H1 (cell line): ENCODE measurements at regions not wholly inside any gene's neighbourhood (a gene's known extent, or its start where the extent isn't known, plus 50 kb on each side); places are given as distances from the start of the nearest gene placed in this dataset.

Source experiments
- CTCF ChIA-PET: fragments of 300-600 bp; sonication (Branson Sonifier 250); formaldehyde crosslinking; loops from one replicate; lab custom pipeline; 2021; ENCODE audit not compliant: partially characterized antibody; lab: Charles Lee
- POLR2A ChIA-PET: fragments of 300-600 bp; sonication (Branson Sonifier 250); formaldehyde crosslinking; loops from one replicate; lab custom pipeline; 2021; ENCODE audit warnings: inconsistent platforms; ENCODE audit not compliant: partially characterized antibody; lab: Charles Lee
- DNase-seq, 2 experiments: peaks; one replicate each; pipeline versions ENCODE4 v3.0.0 to v3.0.0-alpha.2; 2010 to 2022; ENCODE audit warnings: low spot score in 2 of 2, low read depth in 1 of 2, mixed read lengths in 1 of 2
- FAIRE-seq: peaks from 2 replicates; lab custom pipeline; 2011; peaks lifted over from hg19 to GRCh38; lab: Jason Lieb, UNC
- H2AFZ ChIP-seq: 2 replicates; pipeline ENCODE4 v1.8.1; 2012; ENCODE audit warnings: low read length, inconsistent platforms
- H2AK5ac ChIP-seq: 2 replicates; pipeline ENCODE4 v1.6.1; 2013; ENCODE audit warnings: low read depth, low read length
- H2BK120ac ChIP-seq: replicated peaks from 2 replicates; pipeline ENCODE3; 2013; ENCODE audit warnings: low read depth, low read length, inconsistent platforms
- H2BK12ac ChIP-seq: 2 replicates; pipeline ENCODE4 v1.6.1; 2013; ENCODE audit warnings: low read depth, low read length
- H2BK15ac ChIP-seq: 2 replicates; pipeline ENCODE4 v1.6.1; 2013; ENCODE audit warnings: low read length
- H2BK20ac ChIP-seq: 2 replicates; pipeline ENCODE4 v1.6.1; 2013; ENCODE audit warnings: low read length
- H2BK5ac ChIP-seq: 2 replicates; pipeline ENCODE4 v1.6.1; 2013; ENCODE audit warnings: low read depth, low read length
- H3K14ac ChIP-seq: 2 replicates; pipeline ENCODE4 v1.6.1; 2013; ENCODE audit warnings: inconsistent platforms; ENCODE audit not compliant: insufficient read length
- H3K18ac ChIP-seq: 2 replicates; pipeline ENCODE4 v1.6.1; 2013; ENCODE audit warnings: low read length; ENCODE audit errors: extremely low read depth
- H3K23ac ChIP-seq: 2 replicates; pipeline ENCODE4 v1.6.1; 2013; ENCODE audit warnings: inconsistent platforms; ENCODE audit not compliant: insufficient read length
- H3K23me2 ChIP-seq: 2 replicates; pipeline ENCODE4 v1.6.1; 2013; ENCODE audit warnings: low read depth, low read length
- H3K27ac ChIP-seq: 2 replicates; pipeline ENCODE4 v1.6.1; 2011; ENCODE audit warnings: low read depth, low read length, inconsistent platforms
- H3K27me3 ChIP-seq, 4 experiments: replicated peaks in 1 of 4; 1 replicate in 1 of 4; 2 replicates in 3 of 4; pipeline versions ENCODE4 v1.6.1 to v1.8.1; 2011 to 2013; ENCODE audit warnings: low read length in 3 of 4, mild to moderate bottlenecking in 3 of 4, inconsistent platforms in 2 of 4, mixed read lengths in 2 of 4, moderate library complexity in 1 of 4; ENCODE audit not compliant: control insufficient read depth in 3 of 4, insufficient read depth in 3 of 4; ENCODE audit errors: extremely low read depth in 1 of 4
- H3K36me3 ChIP-seq, 4 experiments: 2 replicates each; pipeline versions ENCODE4 v1.6.1 to v1.8.1; 2011 to 2013; ENCODE audit warnings: mild to moderate bottlenecking in 4 of 4, low read length in 3 of 4, moderate library complexity in 2 of 4, control low read depth in 1 of 4, inconsistent platforms in 1 of 4; ENCODE audit not compliant: insufficient read depth in 4 of 4, control insufficient read depth in 2 of 4
- H3K4ac ChIP-seq: replicated peaks from 2 replicates; pipeline ENCODE3; 2013; ENCODE audit warnings: low read length, low read depth, mixed read lengths, inconsistent platforms; ENCODE audit not compliant: insufficient read length
- H3K4me1 ChIP-seq, 4 experiments: replicated peaks in 1 of 4; 1 replicate in 1 of 4; 2 replicates in 3 of 4; pipeline versions ENCODE4 v1.6.1 to v1.8.1; 2011 to 2013; ENCODE audit warnings: low read length in 3 of 4, inconsistent platforms in 2 of 4, mixed read lengths in 1 of 4; ENCODE audit not compliant: insufficient read depth in 4 of 4, control insufficient read depth in 3 of 4
- H3K4me2 ChIP-seq, 2 experiments: 2 replicates each; pipeline versions ENCODE4 v1.6.1 to v1.8.1; 2011 to 2013; ENCODE audit warnings: low read depth in 2 of 2, low read length in 2 of 2, control low read depth in 1 of 2, inconsistent platforms in 1 of 2, mild to moderate bottlenecking in 1 of 2; ENCODE audit not compliant: insufficient read depth in 1 of 2
- H3K4me3 ChIP-seq, 4 experiments: fragments of 200-600, 300-600 bp in 1 of 4; sonication (generic), shearing (Covaris generic), sonication (Bioruptor Twin) in 1 of 4; 2 replicates each; pipeline versions ENCODE4 v1.5.1 to v1.8.1; 2011 to 2016; ENCODE audit warnings: low read length in 4 of 4, low read depth in 3 of 4, control low read depth in 2 of 4, inconsistent platforms in 2 of 4, mild to moderate bottlenecking in 2 of 4, mixed read lengths in 1 of 4, moderate library complexity in 1 of 4; ENCODE audit not compliant: insufficient read depth in 2 of 4; ENCODE audit errors: extremely low read depth in 1 of 4
- H3K56ac ChIP-seq: replicated peaks from 2 replicates; pipeline ENCODE3; 2013; ENCODE audit warnings: low read depth, mild to moderate bottlenecking, mixed read lengths, low read length, inconsistent platforms; ENCODE audit not compliant: insufficient read length
- H3K79me1 ChIP-seq: 2 replicates; pipeline ENCODE4 v1.6.1; 2013; ENCODE audit warnings: low read depth, low read length, control low read depth
- H3K79me2 ChIP-seq, 2 experiments: 2 replicates each; pipeline versions ENCODE4 v1.6.1 to v1.8.1; 2012 to 2013; ENCODE audit warnings: low read length in 2 of 2, mild to moderate bottlenecking in 2 of 2, inconsistent platforms in 1 of 2; ENCODE audit not compliant: insufficient read depth in 2 of 2, control insufficient read depth in 1 of 2
- H3K9ac ChIP-seq, 4 experiments: replicated peaks in 1 of 4; 1 replicate in 1 of 4; 2 replicates in 3 of 4; pipeline versions ENCODE4 v1.6.1 to v1.8.1; 2011 to 2013; ENCODE audit warnings: low read depth in 3 of 4, low read length in 3 of 4, control low read depth in 2 of 4, mild to moderate bottlenecking in 2 of 4, moderate library complexity in 2 of 4, inconsistent platforms in 1 of 4; ENCODE audit errors: extremely low read depth in 1 of 4
- H3K9me3 ChIP-seq, 2 experiments: 2 replicates each; pipeline versions ENCODE4 v1.6.1 to v1.8.1; 2012 to 2013; ENCODE audit warnings: mild to moderate bottlenecking in 2 of 2, moderate library complexity in 2 of 2, control low read depth in 1 of 2, inconsistent platforms in 1 of 2, low read depth in 1 of 2, low read length in 1 of 2, mixed read lengths in 1 of 2; ENCODE audit not compliant: insufficient read depth in 2 of 2
- H4K20me1 ChIP-seq, 2 experiments: replicated peaks in 1 of 2; 2 replicates each; pipeline versions ENCODE3 to v1.8.1; 2011 to 2013; ENCODE audit warnings: inconsistent platforms in 2 of 2, low read length in 2 of 2, mild to moderate bottlenecking in 1 of 2; ENCODE audit not compliant: insufficient read depth in 2 of 2, control insufficient read depth in 1 of 2
- H4K5ac ChIP-seq: 2 replicates; pipeline ENCODE4 v1.6.1; 2013; ENCODE audit warnings: low read length, low read depth, mixed read lengths, inconsistent platforms; ENCODE audit not compliant: insufficient read length
- H4K8ac ChIP-seq: 2 replicates; pipeline ENCODE4 v1.8.0; 2013; ENCODE audit warnings: mild to moderate bottlenecking, moderate library complexity, low read length, inconsistent platforms; ENCODE audit not compliant: insufficient read depth; ENCODE audit errors: extremely low read depth
- H4K91ac ChIP-seq: replicated peaks from 2 replicates; pipeline ENCODE3; 2013; ENCODE audit warnings: low read length, mixed read lengths, inconsistent platforms; ENCODE audit not compliant: insufficient read length
- FOSL1 ChIP-seq: IDR thresholded peaks from 2 replicates; pipeline ENCODE4 v1.6.1; 2011; ENCODE audit warnings: mild to moderate bottlenecking, low read depth, low read length, moderate library complexity; ENCODE audit not compliant: insufficient read depth
- GABPA ChIP-seq: IDR thresholded peaks from 2 replicates; pipeline ENCODE4 v1.6.1; 2011; ENCODE audit warnings: mild to moderate bottlenecking, low read length, moderate library complexity, borderline replicate concordance; ENCODE audit not compliant: insufficient read depth
- GTF2F1 ChIP-seq: IDR thresholded peaks from 2 replicates; pipeline ENCODE4 v1.6.1; 2012; ENCODE audit warnings: low read depth, low read length, improper control_type of control experiment, borderline replicate concordance
- MAFK ChIP-seq: IDR thresholded peaks from 2 replicates; pipeline ENCODE4 v1.6.1; 2012; ENCODE audit warnings: low read depth, mild to moderate bottlenecking, improper control_type of control experiment, low read length
- SP2 ChIP-seq: IDR thresholded peaks from 2 replicates; pipeline ENCODE4 v1.6.1; 2012; ENCODE audit warnings: mild to moderate bottlenecking, low read length, inconsistent platforms
- SRF ChIP-seq: IDR thresholded peaks from 2 replicates; pipeline ENCODE4 v1.6.1; 2011; ENCODE audit warnings: mild to moderate bottlenecking, low read depth, low read length, moderate library complexity
- TBP ChIP-seq: IDR thresholded peaks from 2 replicates; pipeline ENCODE4 v1.6.1; 2011; ENCODE audit warnings: low read depth, low read length, improper control_type of control experiment
- WGBS, 2 experiments: shearing (Covaris generic) in 1 of 2; methylation state at CpG; one replicate each; pipeline versions ENCODE4 v1.1.6 to v1.1.7; 2013 to 2015; ENCODE audit warnings: low lambda C conversion rate in 2 of 2, mixed read lengths in 2 of 2, inconsistent platforms in 1 of 2, low coverage in 1 of 2, missing lambda C conversion rate in 1 of 2; ENCODE audit not compliant: insufficient replicate concordance in 2 of 2, insufficient coverage in 1 of 2, insufficient read length in 1 of 2; ENCODE audit errors: extremely low coverage in 1 of 2, missing lambda C conversion rate in 1 of 2; 5-methylcytosine and 5-hydroxymethylcytosine counted together
- TF ChIP-seq, protein P1 (sequence below): IDR thresholded peaks from 2 replicates; pipeline ENCODE4 v1.6.1; 2012; ENCODE audit warnings: low read length, inconsistent platforms
- TF ChIP-seq, protein P2 (sequence below), 3 experiments: IDR thresholded peaks; 1 replicate in 2 of 3; 2 replicates in 1 of 3; pipeline versions ENCODE4 v1.5.1 to v1.6.1; 2011; ENCODE audit warnings: low read length in 3 of 3, mild to moderate bottlenecking in 3 of 3, inconsistent platforms in 2 of 3, low read depth in 1 of 3, moderate library complexity in 1 of 3; ENCODE audit not compliant: insufficient read depth in 1 of 3; ENCODE audit errors: control extremely low read depth in 1 of 3

DNA sequence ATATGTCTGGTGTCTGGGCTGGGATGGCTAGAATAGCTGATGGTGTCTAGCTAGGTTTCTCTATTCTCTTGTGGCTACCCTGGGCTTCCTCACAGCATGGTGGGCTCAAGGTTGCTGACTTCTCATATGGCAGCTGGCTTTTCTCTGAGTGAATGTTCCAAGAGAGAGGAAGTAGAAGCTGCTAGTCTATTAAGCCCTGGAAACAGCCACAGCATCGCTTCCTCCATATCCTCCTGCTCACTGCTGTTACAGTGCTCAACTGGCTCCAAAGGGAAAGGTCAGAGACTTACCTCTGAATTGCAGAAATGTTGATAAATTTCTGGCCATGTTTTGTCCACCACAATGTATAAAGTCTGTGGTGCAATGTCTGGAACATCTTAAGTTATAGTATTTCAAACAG, 299.9 kb upstream of the ADAMTS9 start:
- ChIA-PET POLR2A (no interaction called here), CTCF (no interaction called here)
- no peaks in the 10 kb centered on the region for H4K20me1 ChIP-seq
- no peak overlapping the region for H2BK20ac ChIP-seq
- no peaks in the 10 kb centered on the region for H3K9me3 ChIP-seq
- H3K4me3 ChIP-seq = no peak overlapping the region
- H2AK5ac ChIP-seq = no peak overlapping the region
- H4K91ac ChIP-seq = no peak overlapping the region
- no peak overlapping the region for H3K27ac ChIP-seq
- H3K79me2 ChIP-seq = no peaks in the 10 kb centered on the region
- WGBS, 2 experiments = 100% methylated on average over 1 of the region's 1 CpG; no CpG with 5 or more reads in 1 of the 2 experiments
- no peak overlapping the region for H2BK15ac ChIP-seq
- H3K36me3 ChIP-seq = no peaks in the 10 kb centered on the region
- no peaks in the 10 kb centered on the region for H3K27me3 ChIP-seq
- no peak overlapping the region for H2AFZ ChIP-seq
- H3K23ac ChIP-seq = no peak overlapping the region
- H4K5ac ChIP-seq = no peak overlapping the region
- no peak overlapping the region for H4K8ac ChIP-seq
- H3K9ac ChIP-seq = no peak overlapping the region
- H3K79me1 ChIP-seq = no peaks in the 10 kb centered on the region
- no peak overlapping the region for H3K14ac ChIP-seq
- no peak for DNase-seq
- H3K56ac ChIP-seq = no peak overlapping the region
- no peak overlapping the region for H2BK120ac ChIP-seq
- no peak overlapping the region for H3K4me2 ChIP-seq
- peaks cover 0 to 4% (median 2%) of the 10 kb centered on the region in 4 experiments; a peak in 2 of 7 replicates for H3K4me1 ChIP-seq
- H2BK5ac ChIP-seq = no peak overlapping the region
- no peak overlapping the region; the same call in 1 of the 2 replicates for H3K18ac ChIP-seq
- H3K23me2 ChIP-seq = no peaks in the 10 kb centered on the region
- H3K4ac ChIP-seq = no peak overlapping the region
- FAIRE-seq = no peak
- H2BK12ac ChIP-seq = no peak overlapping the region
- TF ChIP-seq, protein P1, sequence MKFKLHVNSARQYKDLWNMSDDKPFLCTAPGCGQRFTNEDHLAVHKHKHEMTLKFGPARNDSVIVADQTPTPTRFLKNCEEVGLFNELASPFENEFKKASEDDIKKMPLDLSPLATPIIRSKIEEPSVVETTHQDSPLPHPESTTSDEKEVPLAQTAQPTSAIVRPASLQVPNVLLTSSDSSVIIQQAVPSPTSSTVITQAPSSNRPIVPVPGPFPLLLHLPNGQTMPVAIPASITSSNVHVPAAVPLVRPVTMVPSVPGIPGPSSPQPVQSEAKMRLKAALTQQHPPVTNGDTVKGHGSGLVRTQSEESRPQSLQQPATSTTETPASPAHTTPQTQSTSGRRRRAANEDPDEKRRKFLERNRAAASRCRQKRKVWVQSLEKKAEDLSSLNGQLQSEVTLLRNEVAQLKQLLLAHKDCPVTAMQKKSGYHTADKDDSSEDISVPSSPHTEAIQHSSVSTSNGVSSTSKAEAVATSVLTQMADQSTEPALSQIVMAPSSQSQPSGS = no peak
- no peak for TF ChIP-seq FOSL1
- no peak for TF ChIP-seq TBP
- no peak for TF ChIP-seq GABPA
- no peak for TF ChIP-seq SP2
- no peak for TF ChIP-seq SRF
- TF ChIP-seq, protein P2, sequence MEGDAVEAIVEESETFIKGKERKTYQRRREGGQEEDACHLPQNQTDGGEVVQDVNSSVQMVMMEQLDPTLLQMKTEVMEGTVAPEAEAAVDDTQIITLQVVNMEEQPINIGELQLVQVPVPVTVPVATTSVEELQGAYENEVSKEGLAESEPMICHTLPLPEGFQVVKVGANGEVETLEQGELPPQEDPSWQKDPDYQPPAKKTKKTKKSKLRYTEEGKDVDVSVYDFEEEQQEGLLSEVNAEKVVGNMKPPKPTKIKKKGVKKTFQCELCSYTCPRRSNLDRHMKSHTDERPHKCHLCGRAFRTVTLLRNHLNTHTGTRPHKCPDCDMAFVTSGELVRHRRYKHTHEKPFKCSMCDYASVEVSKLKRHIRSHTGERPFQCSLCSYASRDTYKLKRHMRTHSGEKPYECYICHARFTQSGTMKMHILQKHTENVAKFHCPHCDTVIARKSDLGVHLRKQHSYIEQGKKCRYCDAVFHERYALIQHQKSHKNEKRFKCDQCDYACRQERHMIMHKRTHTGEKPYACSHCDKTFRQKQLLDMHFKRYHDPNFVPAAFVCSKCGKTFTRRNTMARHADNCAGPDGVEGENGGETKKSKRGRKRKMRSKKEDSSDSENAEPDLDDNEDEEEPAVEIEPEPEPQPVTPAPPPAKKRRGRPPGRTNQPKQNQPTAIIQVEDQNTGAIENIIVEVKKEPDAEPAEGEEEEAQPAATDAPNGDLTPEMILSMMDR (IDR thresholded peaks at IDR 0.05; ENCODE audit: control extremely low read depth in 1 of 3, insufficient read depth in 1 of 3, low read depth in 1 of 3, low read length in 3 of 3) = no peak
- TF ChIP-seq MAFK = no peak
- TF ChIP-seq GTF2F1 = no peak
